Common myeloid progenitor, CD34-positive (primary cell): ENCODE measurements at regions not wholly inside any gene's neighbourhood (a gene's known extent, or its start where the extent isn't known, plus 50 kb on each side); places are given as distances from the start of the nearest gene placed in this dataset.

Experiments used
- CTCF ChIA-PET: fragments of 350-600 bp; sonication (Branson Sonifier 250); formaldehyde crosslinking; loops from one replicate; lab custom pipeline; 2021; ENCODE audit warnings: antibody characterized with exemption; lab: Charles Lee
- POLR2A ChIA-PET: fragments of 350-600 bp; sonication (Branson Sonifier 250); formaldehyde crosslinking; loops from one replicate; lab custom pipeline; 2021; ENCODE audit warnings: antibody characterized with exemption; lab: Charles Lee
- DNase-seq, 3 donors: peaks; one replicate each; pipeline versions ENCODE4 v3.0.0 to v3.0.0-alpha.2; 2013
- H3K27ac ChIP-seq, 2 experiments: 1 replicate in 1 of 2; 2 replicates in 1 of 2; pipeline ENCODE4 v1.7.0; 2013; ENCODE audit warnings: inconsistent platforms in 2 of 2, low read length in 2 of 2, mild to moderate bottlenecking in 2 of 2, low read depth in 1 of 2, moderate library complexity in 1 of 2; ENCODE audit not compliant: severe bottlenecking in 2 of 2, insufficient read depth in 1 of 2, poor library complexity in 1 of 2
- H3K27me3 ChIP-seq, 5 experiments: replicated peaks in 2 of 5; 1 replicate in 3 of 5; 2 replicates in 2 of 5; pipeline versions ENCODE4 v1.6.1 to v1.7.0; 2013; ENCODE audit warnings: low read length in 4 of 5, mild to moderate bottlenecking in 2 of 5, moderate library complexity in 2 of 5, inconsistent platforms in 1 of 5; ENCODE audit not compliant: insufficient read depth in 5 of 5, control insufficient read depth in 4 of 5
- H3K36me3 ChIP-seq, 4 experiments: 1 replicate in 2 of 4; 2 replicates in 2 of 4; pipeline versions ENCODE4 v1.6.1 to v1.7.0; 2013; ENCODE audit warnings: low read length in 3 of 4, control low read depth in 1 of 4, mild to moderate bottlenecking in 1 of 4; ENCODE audit not compliant: control insufficient read depth in 4 of 4, insufficient read depth in 4 of 4
- H3K4me1 ChIP-seq, 4 experiments: 1 replicate in 3 of 4; 2 replicates in 1 of 4; pipeline versions ENCODE4 v1.6.1 to v1.7.1; 2013; ENCODE audit warnings: low read length in 3 of 4, mild to moderate bottlenecking in 3 of 4, control low read depth in 1 of 4, inconsistent platforms in 1 of 4, moderate library complexity in 1 of 4; ENCODE audit not compliant: control insufficient read depth in 4 of 4, insufficient read depth in 4 of 4; ENCODE audit errors: control extremely low read depth in 1 of 4
- H3K4me3 ChIP-seq, 7 experiments: 1 replicate in 4 of 7; 2 replicates in 3 of 7; pipeline versions ENCODE4 v1.5.1 to v1.7.0; 2013; ENCODE audit warnings: mild to moderate bottlenecking in 7 of 7, low read length in 6 of 7, moderate library complexity in 6 of 7, inconsistent platforms in 2 of 7, low read depth in 2 of 7, control low read depth in 1 of 7; ENCODE audit not compliant: insufficient read depth in 4 of 7, control insufficient read depth in 1 of 7; ENCODE audit errors: extremely low read depth in 1 of 7
- H3K9me3 ChIP-seq, 5 experiments: 1 replicate in 4 of 5; 2 replicates in 1 of 5; pipeline versions ENCODE4 v1.6.1 to v1.7.1; 2013; ENCODE audit warnings: low read length in 4 of 5, mild to moderate bottlenecking in 2 of 5, inconsistent platforms in 1 of 5, low read depth in 1 of 5, moderate library complexity in 1 of 5; ENCODE audit not compliant: control insufficient read depth in 4 of 5, insufficient read depth in 2 of 5; ENCODE audit errors: control extremely low read depth in 1 of 5
- whole genome bisulfite sequencing: methylation state at CpG from one replicate; pipeline ENCODE4 v1.1.5; 2013; ENCODE audit not compliant: insufficient coverage; 5-methylcytosine and 5-hydroxymethylcytosine counted together

- Histone ChIP-seq H3K27ac (no peak overlapping the region), H3K9me3 (peaks cover 0 to 5% (median 0%) of the 10 kb centered on the region in 5 experiments), H3K4me3 (peak overlapping the region in 4 of 7 experiments; percentile 23 to 55 (median 32)), H3K27me3 (peaks cover 3 to 19% (median 5%) of the 10 kb centered on the region in 5 experiments), H3K36me3 (no peaks in the 10 kb centered on the region), H3K4me1 (peaks cover 0 to 2% (median 0%) of the 10 kb centered on the region in 4 experiments)
- POLR2A ChIA-PET: no interaction called here
- WGBS: 8% methylated on average over 31 of the region's 34 CpGs
- CTCF ChIA-PET: interaction anchor here (0.6 kb wide), 1 partner anchor 47 kb away, joined by 3 read pairs; no protein-coding TSS in a partner anchor
- DNase-seq: peak in 2 of 3 donors; percentile 1 to 12
These were observed 85.8 kb upstream of the EGFR start for GRCh38 chr7:54932818-54933543.

- Histone ChIP-seq H3K4me1 (peaks cover 0 to 2% (median 0%) of the 10 kb centered on the region in 4 experiments), H3K4me3 (peak overlapping the region in 2 of 7 experiments; percentile 23 to 40), H3K27ac (no peak overlapping the region), H3K9me3 (peaks cover 0 to 5% (median 0%) of the 10 kb centered on the region in 5 experiments), H3K27me3 (peaks cover 3 to 19% (median 5%) of the 10 kb centered on the region in 5 experiments), H3K36me3 (no peaks in the 10 kb centered on the region)
- WGBS: 94% methylated on average over 3 of the region's 4 CpGs
- DNase-seq: no peak
- ChIA-PET POLR2A (no interaction called here), CTCF (no interaction called here)
These were observed 85.2 kb upstream of the EGFR start for GRCh38 chr7:54933643-54934042.

GRCh38 chr7:54940748-54941147, 78.1 kb upstream of the EGFR start:
- no peak for DNase-seq
- no peaks in the 10 kb centered on the region for H3K36me3 ChIP-seq
- no peak overlapping the region for H3K4me3 ChIP-seq
- H3K27ac ChIP-seq: no peak overlapping the region
- POLR2A ChIA-PET: no interaction called here
- H3K27me3 ChIP-seq: no peaks in the 10 kb centered on the region
- no peaks in the 10 kb centered on the region for H3K4me1 ChIP-seq
- no peaks in the 10 kb centered on the region for H3K9me3 ChIP-seq
- 97% methylated on average over 3 of the region's 3 CpGs for WGBS
- CTCF ChIA-PET: no interaction called here

- Histone ChIP-seq H3K27me3 (no peaks in the 10 kb centered on the region), H3K4me1 (no peaks in the 10 kb centered on the region), H3K4me3 (no peak overlapping the region), H3K36me3 (no peaks in the 10 kb centered on the region), H3K9me3 (no peaks in the 10 kb centered on the region), H3K27ac (no peak overlapping the region)
- ChIA-PET CTCF (no interaction called here), POLR2A (no interaction called here)
- DNase-seq: no peak
- WGBS: 73% methylated on average over 1 of the region's 3 CpGs
These were observed 74.6 kb upstream of the EGFR start for GRCh38 chr7:54944179-54944578.

GRCh38 chr7:54946271-54946670, 72.5 kb upstream of the EGFR start:
- CTCF ChIA-PET: interaction anchor here (0.5 kb wide), 1 partner anchor 12 kb away, joined by 3 read pairs; no protein-coding TSS in a partner anchor
- DNase-seq: no peak
- Histone ChIP-seq H3K27me3 (no peaks in the 10 kb centered on the region), H3K4me3 (no peak overlapping the region), H3K36me3 (no peaks in the 10 kb centered on the region), H3K27ac (no peak overlapping the region), H3K4me1 (no peaks in the 10 kb centered on the region), H3K9me3 (no peaks in the 10 kb centered on the region)
- POLR2A ChIA-PET: no interaction called here
- WGBS: 100% methylated on average over 1 of the region's 2 CpGs

- no peak for DNase-seq
- POLR2A ChIA-PET: no interaction called here
- whole genome bisulfite sequencing: 76% methylated on average over 3 of the region's 3 CpGs
- no peaks in the 10 kb centered on the region for H3K4me1 ChIP-seq
- no peak overlapping the region for H3K4me3 ChIP-seq
- CTCF ChIA-PET: no interaction called here
- H3K9me3 ChIP-seq: no peaks in the 10 kb centered on the region
- H3K36me3 ChIP-seq: no peaks in the 10 kb centered on the region
- H3K27me3 ChIP-seq: no peaks in the 10 kb centered on the region
- no peak overlapping the region for H3K27ac ChIP-seq
These were observed 72.1 kb upstream of the EGFR start for GRCh38 chr7:54946764-54947163.

- H3K36me3 ChIP-seq: no peaks in the 10 kb centered on the region
- H3K4me3 ChIP-seq: no peak overlapping the region
- no peak for DNase-seq
- H3K27me3 ChIP-seq: no peaks in the 10 kb centered on the region
- H3K27ac ChIP-seq: no peak overlapping the region
- ChIA-PET POLR2A (no interaction called here), CTCF (no interaction called here)
- H3K9me3 ChIP-seq: no peaks in the 10 kb centered on the region
- WGBS: 100% methylated on average over 2 of the region's 4 CpGs
- no peaks in the 10 kb centered on the region for H3K4me1 ChIP-seq
These were observed 71.6 kb upstream of the EGFR start for GRCh38 chr7:54947266-54947665.
